GM19395 (cell line): ENCODE measurements at regions not wholly inside any gene's neighbourhood (a gene's known extent, or its start where the extent isn't known, plus 50 kb on each side); places are given as distances from the start of the nearest gene placed in this dataset.
"Not testable (repeated sequence)": the region's sequence is repeated elsewhere in the genome, so short reads cannot be mapped to it uniquely, and the experiment has no call there.

Experiments
- ATAC-seq: cut with Tn5 transposase; IDR thresholded peaks from one replicate; pipeline ENCODE4 v1.9.1; 2021; ENCODE audit warnings: mild to moderate bottlenecking, moderate library complexity; ENCODE audit not compliant: unreplicated experiment

- ATAC-seq: no peak
Observed at GRCh38 chr14:44873536-44873935, 88.2 kb downstream of the KLHL28 start.

- no peak for ATAC-seq
Observed at GRCh38 chr14:44866770-44867169, 95.0 kb downstream of the KLHL28 start.

GRCh38 chr14:44866322-44866721 lies 95.4 kb downstream of the KLHL28 start:
- ATAC-seq: no peak

- no peak for ATAC-seq
Observed at GRCh38 chr14:44863271-44863670, 98.5 kb downstream of the KLHL28 start.

- no peak for ATAC-seq
Observed at GRCh38 chr14:44854114-44854513, 107.6 kb downstream of the KLHL28 start.

GRCh38 chr14:44847526-44848309 lies 114.0 kb downstream of the KLHL28 start:
- ATAC-seq: no peak

- ATAC-seq: peak; percentile 88
Observed at GRCh38 chr14:44846232-44846824, 115.4 kb downstream of the KLHL28 start.

- ATAC-seq: not testable (repeated sequence)
Observed at GRCh38 chr14:44835928-44836327, 125.8 kb downstream of the KLHL28 start.

GRCh38 chr14:44833376-44834060 lies 128.2 kb downstream of the KLHL28 start:
- no peak for ATAC-seq

GRCh38 chr14:44830371-44830770 lies 131.4 kb downstream of the KLHL28 start:
- ATAC-seq: no peak

- ATAC-seq: no peak
Observed at GRCh38 chr14:44829021-44829420, 132.7 kb downstream of the KLHL28 start.

- ATAC-seq: no peak
Observed at GRCh38 chr14:44828023-44828422, 133.7 kb downstream of the KLHL28 start.

- no peak for ATAC-seq
Observed at GRCh38 chr14:44820230-44820964, 141.3 kb downstream of the KLHL28 start.

- no peak for ATAC-seq
Observed at GRCh38 chr14:44814196-44814595, 147.6 kb downstream of the KLHL28 start.

- ATAC-seq: no peak
Observed at GRCh38 chr14:44812672-44813071, 149.1 kb downstream of the KLHL28 start.

GRCh38 chr14:44804391-44804790 lies 157.4 kb downstream of the KLHL28 start:
- no peak for ATAC-seq

GRCh38 chr14:44803239-44803905 lies 158.4 kb downstream of the KLHL28 start:
- peak; percentile 84 for ATAC-seq

GRCh38 chr14:44798386-44799242 lies 163.1 kb downstream of the KLHL28 start:
- no peak for ATAC-seq

- ATAC-seq: no peak
Observed at GRCh38 chr14:44795725-44796124, 166.0 kb downstream of the KLHL28 start.

- ATAC-seq: no peak
Observed at GRCh38 chr14:44791730-44792129, 170.0 kb downstream of the KLHL28 start.
